CD4-positive, alpha-beta memory T cell (primary cell): ENCODE measurements at regions not wholly inside any gene's neighbourhood (a gene's known extent, or its start where the extent isn't known, plus 50 kb on each side); places are given as distances from the start of the nearest gene placed in this dataset.
A peak's percentile ranks its signal among the peaks of the same experiment; 100 is the strongest.

Experiments
- CTCF ChIA-PET: fragments of 350-600 bp; sonication (Branson Sonifier 250); formaldehyde crosslinking; loops from one replicate; lab custom pipeline; 2021; ENCODE audit warnings: inconsistent platforms; ENCODE audit not compliant: partially characterized antibody; lab: Charles Lee
- POLR2A ChIA-PET: fragments of 350-600 bp; sonication (Branson Sonifier 250); formaldehyde crosslinking; loops from one replicate; lab custom pipeline; 2021; ENCODE audit not compliant: partially characterized antibody; lab: Charles Lee
- DNase-seq, 5 donors: peaks; one replicate each; pipeline versions ENCODE4 v3.0.0 to v3.0.0-alpha.2; 2020 to 2022; ENCODE audit warnings: mixed read lengths in 1 of 5
- H3K27ac ChIP-seq: one replicate; pipeline ENCODE4 v1.7.0; 2013; ENCODE audit warnings: low read depth, low read length
- H3K27me3 ChIP-seq: 2 replicates; pipeline ENCODE4 v1.7.0; 2013; ENCODE audit warnings: mild to moderate bottlenecking, low read length, moderate library complexity; ENCODE audit not compliant: insufficient read depth
- H3K36me3 ChIP-seq: 2 replicates; pipeline ENCODE4 v1.7.0; 2013; ENCODE audit warnings: mild to moderate bottlenecking, low read length, moderate library complexity; ENCODE audit not compliant: insufficient read depth
- H3K4me1 ChIP-seq: 2 replicates; pipeline ENCODE4 v1.7.0; 2013; ENCODE audit warnings: mild to moderate bottlenecking, low read length, moderate library complexity; ENCODE audit not compliant: insufficient read depth
- H3K4me3 ChIP-seq, 2 donors: one replicate each; pipeline ENCODE4 v1.7.0; 2013; ENCODE audit warnings: low read length in 2 of 2, mild to moderate bottlenecking in 1 of 2
- H3K9me3 ChIP-seq, 2 donors: one replicate each; pipeline ENCODE4 v1.7.0; 2013; ENCODE audit warnings: low read length in 2 of 2, control low read depth in 1 of 2; ENCODE audit not compliant: control insufficient read depth in 1 of 2
- H3K27ac Mint-ChIP-seq, 7 donors: one replicate each; pipeline ENCODE4 v1.8.0; 2020 to 2021; ENCODE audit warnings: mixed read lengths in 7 of 7, mild to moderate bottlenecking in 6 of 7, inconsistent platforms in 3 of 7, moderate library complexity in 3 of 7
- H3K27me3 Mint-ChIP-seq, 2 donors: one replicate each; pipeline ENCODE4 v1.8.0; 2020 to 2021; ENCODE audit warnings: mixed read lengths in 2 of 2
- H3K36me3 Mint-ChIP-seq, 2 donors: one replicate each; pipeline ENCODE4 v1.8.0; 2020 to 2021; ENCODE audit warnings: mixed read lengths in 2 of 2, inconsistent platforms in 1 of 2, mild to moderate bottlenecking in 1 of 2
- H3K4me1 Mint-ChIP-seq, 4 donors: one replicate each; pipeline ENCODE4 v1.8.0; 2020 to 2021; ENCODE audit warnings: mixed read lengths in 4 of 4, mild to moderate bottlenecking in 1 of 4
- H3K4me3 Mint-ChIP-seq, 8 donors: one replicate each; pipeline ENCODE4 v1.8.0; 2020 to 2021; ENCODE audit warnings: mixed read lengths in 8 of 8, mild to moderate bottlenecking in 7 of 8, moderate library complexity in 6 of 8, inconsistent platforms in 3 of 8
- H3K9me3 Mint-ChIP-seq, 8 donors: one replicate each; pipeline ENCODE4 v1.8.0; 2020 to 2021; ENCODE audit warnings: mixed read lengths in 8 of 8, mild to moderate bottlenecking in 5 of 8, inconsistent platforms in 3 of 8, moderate library complexity in 1 of 8
- intact Hi-C: fragments of 100-400 bp; cut with micrococcal nuclease; formaldehyde crosslinking; loops from one replicate; pipeline ENCODE4 v1.15.1; 2023

- H3K9me3 Mint-ChIP-seq = peaks cover 0 to 7% (median 0%) of the 10 kb centered on the region in 8 donors
- H3K4me1 Mint-ChIP-seq = peaks cover 0 to 7% (median 6%) of the 10 kb centered on the region in 4 donors
- no peaks in the 10 kb centered on the region for H3K36me3 ChIP-seq
- no peak overlapping the region for H3K4me3 Mint-ChIP-seq
- H3K9me3 ChIP-seq = no peaks in the 10 kb centered on the region
- peak overlapping the region in 1 of 7 donors; percentile 8 for H3K27ac Mint-ChIP-seq
- H3K27me3 ChIP-seq = no peaks in the 10 kb centered on the region
- intact Hi-C loops = no loop called here
- no peaks in the 10 kb centered on the region for H3K36me3 Mint-ChIP-seq
- POLR2A ChIA-PET = no interaction called here
- no peak for DNase-seq
- CTCF ChIA-PET = no interaction called here
- no peaks in the 10 kb centered on the region for H3K4me1 ChIP-seq
- H3K27me3 Mint-ChIP-seq = no peaks in the 10 kb centered on the region
- no peak overlapping the region for H3K27ac ChIP-seq
- H3K4me3 ChIP-seq = no peak overlapping the region
These were observed 466.4 kb upstream of the ACVR2A start for GRCh38 chr2:147378403-147378802.

GRCh38 chr2:147375073-147375472 lies 469.8 kb upstream of the ACVR2A start:
- no peak overlapping the region for H3K4me3 Mint-ChIP-seq
- peaks cover 0 to 9% (median 7%) of the 10 kb centered on the region in 4 donors for H3K4me1 Mint-ChIP-seq
- POLR2A ChIA-PET = no interaction called here
- Histone ChIP-seq H3K27ac (no peak overlapping the region), H3K27me3 (no peaks in the 10 kb centered on the region), H3K36me3 (no peaks in the 10 kb centered on the region), H3K4me3 (no peak overlapping the region), H3K9me3 (no peaks in the 10 kb centered on the region), H3K4me1 (no peaks in the 10 kb centered on the region)
- CTCF ChIA-PET = no interaction called here
- H3K27ac Mint-ChIP-seq = no peak overlapping the region
- no peaks in the 10 kb centered on the region for H3K27me3 Mint-ChIP-seq
- no peaks in the 10 kb centered on the region for H3K36me3 Mint-ChIP-seq
- H3K9me3 Mint-ChIP-seq = peaks cover 0 to 4% (median 0%) of the 10 kb centered on the region in 8 donors
- no peak for DNase-seq
- intact Hi-C loops = no loop called here

DNA sequence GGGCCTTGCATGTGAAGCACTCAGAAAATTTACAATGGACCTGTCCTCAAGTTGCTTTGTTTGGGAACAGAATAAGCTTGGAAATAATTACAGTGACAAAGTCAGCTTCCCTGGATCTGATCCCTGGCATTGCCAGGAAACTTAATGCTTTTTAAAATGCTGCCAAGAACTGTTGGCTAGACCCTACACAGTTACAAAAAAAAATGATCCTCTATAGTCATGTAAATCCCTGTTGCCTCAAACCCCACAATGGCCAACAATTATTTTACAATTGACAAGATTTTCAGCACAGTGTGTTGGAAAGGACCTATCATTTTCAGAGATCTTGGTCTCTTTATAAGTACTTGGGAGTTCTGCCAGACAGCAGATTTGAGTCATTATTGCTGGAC lies 470.4 kb upstream of the ACVR2A start:
- Histone ChIP-seq H3K27me3 (no peaks in the 10 kb centered on the region), H3K4me3 (no peak overlapping the region), H3K36me3 (no peaks in the 10 kb centered on the region), H3K9me3 (no peaks in the 10 kb centered on the region), H3K4me1 (no peaks in the 10 kb centered on the region), H3K27ac (no peak overlapping the region)
- Mint-ChIP-seq H3K27me3 (no peaks in the 10 kb centered on the region), H3K4me3 (no peak overlapping the region), H3K4me1 (peaks cover 0 to 9% (median 7%) of the 10 kb centered on the region in 4 donors), H3K9me3 (peaks cover 0 to 4% (median 0%) of the 10 kb centered on the region in 8 donors), H3K36me3 (no peaks in the 10 kb centered on the region), H3K27ac (no peak overlapping the region)
- ChIA-PET CTCF (no interaction called here), POLR2A (no interaction called here)
- DNase-seq = no peak
- intact Hi-C loops = no loop called here

GRCh38 chr2:147373800-147374422 lies 470.9 kb upstream of the ACVR2A start:
- peaks cover 0 to 9% (median 6%) of the 10 kb centered on the region in 4 donors for H3K4me1 Mint-ChIP-seq
- POLR2A ChIA-PET = no interaction called here
- intact Hi-C loops = no loop called here

DNA sequence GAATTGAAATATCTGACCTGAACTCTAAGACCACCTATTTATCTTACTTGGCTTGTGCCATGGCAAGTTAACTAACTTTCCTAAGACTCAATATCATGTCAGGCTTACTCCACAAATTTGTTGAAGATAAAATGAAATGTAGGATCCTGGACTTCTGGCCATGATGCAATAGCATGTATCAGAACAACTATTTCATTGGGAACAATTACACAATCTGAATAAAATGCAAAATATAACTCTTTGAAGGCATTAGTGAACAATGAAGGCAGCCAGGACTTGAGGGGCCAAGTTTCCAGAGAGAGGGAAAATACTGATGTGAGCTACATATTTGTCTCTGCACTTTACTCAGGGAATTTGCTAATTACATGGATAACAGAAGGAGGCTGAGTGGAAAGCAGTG lies 476.5 kb upstream of the ACVR2A start:
- Mint-ChIP-seq H3K27ac (peak overlapping the region in 1 of 7 donors; percentile 13), H3K4me1 (peaks cover 10 to 17% (median 14%) of the 10 kb centered on the region in 4 donors), H3K27me3 (no peaks in the 10 kb centered on the region), H3K9me3 (peaks cover 0 to 5% (median 0%) of the 10 kb centered on the region in 8 donors), H3K4me3 (no peak overlapping the region), H3K36me3 (no peaks in the 10 kb centered on the region)
- Histone ChIP-seq H3K27ac (no peak overlapping the region), H3K36me3 (no peaks in the 10 kb centered on the region), H3K4me1 (peaks cover 12% of the 10 kb centered on the region), H3K4me3 (no peak overlapping the region), H3K27me3 (no peaks in the 10 kb centered on the region), H3K9me3 (no peaks in the 10 kb centered on the region)
- ChIA-PET CTCF (no interaction called here), POLR2A (no interaction called here)
- intact Hi-C loops = no loop called here
- no peak for DNase-seq

More at GRCh38 chr2:147373800-147374422, 470.9 kb upstream of the ACVR2A start:
- Histone ChIP-seq H3K9me3 (no peaks in the 10 kb centered on the region), H3K4me3 (no peak overlapping the region), H3K4me1 (no peaks in the 10 kb centered on the region), H3K36me3 (no peaks in the 10 kb centered on the region), H3K27me3 (no peaks in the 10 kb centered on the region), H3K27ac (no peak overlapping the region)
- no peaks in the 10 kb centered on the region for H3K36me3 Mint-ChIP-seq
- H3K4me3 Mint-ChIP-seq = no peak overlapping the region
- peaks cover 0 to 4% (median 0%) of the 10 kb centered on the region in 8 donors for H3K9me3 Mint-ChIP-seq
- H3K27ac Mint-ChIP-seq = peak overlapping the region in 1 of 7 donors; percentile 10
- DNase-seq = no peak
- CTCF ChIA-PET = no interaction called here
- H3K27me3 Mint-ChIP-seq = no peaks in the 10 kb centered on the region

DNA sequence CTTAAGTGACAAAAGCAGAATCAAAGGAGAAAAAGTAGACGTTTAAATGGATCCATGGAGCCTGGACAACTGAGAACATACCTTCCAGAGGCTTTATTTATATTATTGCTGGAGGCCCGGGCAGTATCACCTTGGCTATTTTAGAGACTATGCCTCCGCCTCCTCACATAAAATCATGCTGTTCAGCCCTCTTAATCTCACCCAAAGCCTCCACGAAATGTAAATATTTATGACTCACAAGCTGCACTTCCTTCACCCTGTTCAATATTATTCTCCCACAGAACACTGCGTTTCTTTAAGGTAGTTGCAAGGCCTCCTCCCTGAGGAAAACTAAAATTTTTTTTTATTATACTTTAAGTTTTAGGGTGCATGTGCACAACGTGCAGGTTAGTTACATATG lies 478.6 kb upstream of the ACVR2A start:
- H3K27me3 Mint-ChIP-seq = no peaks in the 10 kb centered on the region
- CTCF ChIA-PET = no interaction called here
- DNase-seq = no peak
- peaks cover 10 to 19% (median 14%) of the 10 kb centered on the region in 4 donors for H3K4me1 Mint-ChIP-seq
- H3K4me1 ChIP-seq = peaks cover 12% of the 10 kb centered on the region
- H3K27ac ChIP-seq = no peak overlapping the region
- no peaks in the 10 kb centered on the region for H3K27me3 ChIP-seq
- no peak overlapping the region for H3K27ac Mint-ChIP-seq
- H3K36me3 ChIP-seq = no peaks in the 10 kb centered on the region
- intact Hi-C loops = no loop called here
- H3K9me3 Mint-ChIP-seq = peaks cover 0 to 5% (median 0%) of the 10 kb centered on the region in 8 donors
- no peaks in the 10 kb centered on the region for H3K36me3 Mint-ChIP-seq
- POLR2A ChIA-PET = no interaction called here
- H3K4me3 ChIP-seq = no peak overlapping the region
- H3K9me3 ChIP-seq = no peaks in the 10 kb centered on the region
- no peak overlapping the region for H3K4me3 Mint-ChIP-seq

- Histone ChIP-seq H3K27me3 (no peaks in the 10 kb centered on the region), H3K9me3 (no peaks in the 10 kb centered on the region), H3K36me3 (no peaks in the 10 kb centered on the region), H3K4me3 (no peak overlapping the region), H3K4me1 (peaks cover 12% of the 10 kb centered on the region), H3K27ac (no peak overlapping the region)
- H3K27me3 Mint-ChIP-seq = no peaks in the 10 kb centered on the region
- intact Hi-C loops = no loop called here
- no peak overlapping the region for H3K4me3 Mint-ChIP-seq
- no peaks in the 10 kb centered on the region for H3K36me3 Mint-ChIP-seq
- peaks cover 0 to 5% (median 0%) of the 10 kb centered on the region in 8 donors for H3K9me3 Mint-ChIP-seq
- H3K4me1 Mint-ChIP-seq = peaks cover 10 to 19% (median 14%) of the 10 kb centered on the region in 4 donors
- DNase-seq = no peak
- CTCF ChIA-PET = no interaction called here
- POLR2A ChIA-PET = no interaction called here
- no peak overlapping the region for H3K27ac Mint-ChIP-seq
These were observed 479.2 kb upstream of the ACVR2A start for GRCh38 chr2:147365622-147366021.
